ENCODE measurements at regions not wholly inside any gene's neighbourhood (a gene's known extent, or its start where the extent isn't known, plus 50 kb on each side); places are given as distances from the start of the nearest gene placed in this dataset.

DNA sequence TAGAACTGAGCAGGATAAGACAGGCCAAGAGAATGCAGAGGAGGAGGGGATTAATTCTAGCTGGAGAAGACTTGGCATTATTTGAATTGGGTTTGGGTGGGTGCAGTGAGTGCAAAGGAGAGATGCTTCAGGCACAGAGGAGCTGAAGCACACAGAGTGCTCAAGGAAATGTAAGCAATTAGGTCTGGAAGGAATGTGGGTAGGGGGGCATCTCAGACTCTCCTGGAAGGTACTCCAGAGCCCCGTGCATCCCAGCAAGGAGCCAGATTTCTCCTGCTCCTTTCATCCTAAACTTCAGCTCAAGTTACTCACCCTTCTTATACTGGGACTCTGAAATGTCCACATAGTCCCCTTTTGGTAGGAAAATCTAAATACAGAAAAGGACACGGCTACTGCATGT, 143.6 kb upstream of the PFN2 start:
- TF ChIP-seq POLR2A (IDR thresholded peaks at IDR 0.05; ENCODE audit: low read depth, low read length), result no peak
- no peak for TF ChIP-seq TAF1 (IDR thresholded peaks at IDR 0.05; ENCODE audit: borderline replicate concordance, low read depth, low read length)
- TF ChIP-seq POLR2AphosphoS5 (IDR thresholded peaks at IDR 0.05; ENCODE audit: low read depth, low read length), result no peak

Measured in GM12892 (cell line).